Limb (tissue), 2 donors: ENCODE measurements at regions not wholly inside any gene's neighbourhood (a gene's known extent, or its start where the extent isn't known, plus 50 kb on each side); places are given as distances from the start of the nearest gene placed in this dataset.

Experiments
- DNase-seq, 2 donors: peaks; one replicate each; pipeline ENCODE4 v3.0.0-alpha.2; 2016; ENCODE audit errors: extremely low spot score in 2 of 2

DNA sequence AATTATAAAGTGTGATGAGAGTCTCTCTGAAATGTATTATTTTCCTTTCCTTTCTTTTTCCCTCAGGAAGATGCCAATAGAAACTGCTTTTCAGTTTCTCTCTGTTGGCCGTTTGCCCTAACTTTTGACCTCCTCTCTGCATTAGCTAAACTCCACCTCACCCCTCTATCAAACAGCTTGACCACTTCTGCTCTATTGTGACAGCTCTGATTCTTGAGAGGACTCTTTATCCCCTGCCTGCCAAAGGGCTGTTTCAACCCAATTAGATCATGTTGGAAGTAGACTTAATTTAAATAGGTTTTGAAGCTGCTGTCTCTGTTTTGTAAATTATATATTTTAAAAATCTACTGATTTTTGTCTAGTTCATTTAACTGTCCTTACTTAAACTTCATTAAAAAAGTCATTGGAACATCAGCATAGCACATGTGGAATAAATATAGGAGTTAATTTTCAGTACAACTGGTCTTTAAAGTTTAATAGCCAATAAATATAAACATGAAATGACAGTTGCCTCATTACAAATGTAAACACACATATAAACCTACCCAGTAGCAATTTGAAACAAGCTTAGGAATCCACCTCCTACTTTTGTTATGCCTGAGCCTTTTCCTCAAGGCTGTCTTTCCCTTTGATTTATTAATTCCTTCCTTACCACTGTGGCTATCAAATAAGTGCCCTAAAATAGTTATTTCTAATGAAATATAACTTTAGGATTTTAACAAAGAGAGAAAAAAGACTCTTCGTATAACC lies 152.0 kb downstream of the CHRM3 start:
- DNase-seq: no peak

DNA sequence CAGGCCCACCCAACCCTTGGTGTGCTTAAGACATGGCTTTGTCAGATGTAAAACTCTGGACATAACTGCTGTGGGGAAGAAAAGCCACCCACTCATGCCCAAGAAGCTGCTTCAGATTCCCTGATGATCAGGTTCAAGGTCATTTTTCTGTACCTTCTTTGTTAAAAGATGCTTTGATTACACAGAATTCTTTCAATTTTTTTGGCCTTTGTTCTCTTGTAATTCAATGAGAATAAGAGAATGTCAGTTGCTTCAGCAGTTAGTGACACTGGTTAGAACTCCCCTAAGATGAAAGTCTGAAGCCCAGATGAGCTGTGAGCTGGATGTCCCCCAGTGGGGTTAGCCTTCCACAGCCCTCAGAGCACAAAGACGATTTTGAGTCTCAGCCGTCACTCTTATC lies 152.7 kb downstream of the CHRM3 start:
- no peak for DNase-seq

DNA sequence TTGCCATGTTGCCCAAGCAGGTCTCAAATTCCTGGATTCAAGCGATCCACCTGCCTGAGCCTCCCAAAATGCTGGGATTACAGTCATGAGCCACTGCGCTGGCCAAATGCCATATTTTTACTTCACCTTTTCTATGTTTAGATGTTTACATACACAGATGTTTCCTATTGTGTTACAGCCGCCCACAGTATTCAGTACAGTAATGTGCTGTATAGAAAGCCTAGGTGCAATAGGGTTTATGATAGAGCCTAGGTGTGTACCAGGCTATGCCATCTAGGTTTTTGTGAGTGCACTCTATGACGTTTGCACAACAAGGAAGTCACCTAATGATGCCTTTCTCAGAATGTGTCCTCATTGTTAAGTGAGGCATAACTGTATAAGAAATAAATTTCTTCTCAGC lies 153.4 kb downstream of the CHRM3 start:
- DNase-seq: no peak

DNA sequence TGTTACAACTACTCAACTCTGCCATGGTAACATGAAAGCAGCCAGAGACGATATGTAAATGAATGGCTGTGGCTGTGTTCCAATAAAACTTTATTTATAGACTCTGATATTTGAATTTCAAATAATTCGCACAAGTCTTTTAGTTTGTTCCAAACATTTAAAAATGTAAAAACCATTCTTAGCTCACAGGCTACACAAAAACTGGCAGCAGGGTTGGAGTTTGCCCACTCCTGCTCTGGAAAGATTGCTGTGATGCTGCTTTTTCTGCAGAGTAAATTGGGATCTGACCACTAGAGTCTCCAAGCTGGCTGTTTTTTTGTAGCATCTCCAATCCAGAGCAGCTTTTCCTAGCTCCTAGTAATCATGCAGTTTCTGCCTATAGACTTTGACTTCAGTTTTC lies 157.5 kb downstream of the CHRM3 start:
- no peak for DNase-seq

DNA sequence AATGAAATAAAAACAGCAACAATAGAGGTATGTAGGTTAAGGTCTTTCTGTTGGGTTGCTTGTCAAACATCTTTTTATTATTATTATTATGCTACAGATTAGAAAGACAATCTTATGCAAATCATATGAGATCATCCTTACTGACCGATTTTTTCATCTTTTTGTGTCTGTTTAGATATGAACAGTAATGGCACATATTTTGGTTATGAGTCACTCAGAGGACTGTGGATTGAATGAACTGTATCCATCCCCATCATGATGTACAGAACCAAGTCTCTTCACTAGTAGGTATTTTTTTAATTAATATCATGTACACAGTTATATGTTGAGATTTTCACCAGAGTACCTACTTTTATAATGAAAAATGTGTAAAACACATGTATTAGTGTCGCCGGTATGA lies 159.1 kb downstream of the CHRM3 start:
- DNase-seq: no peak

DNA sequence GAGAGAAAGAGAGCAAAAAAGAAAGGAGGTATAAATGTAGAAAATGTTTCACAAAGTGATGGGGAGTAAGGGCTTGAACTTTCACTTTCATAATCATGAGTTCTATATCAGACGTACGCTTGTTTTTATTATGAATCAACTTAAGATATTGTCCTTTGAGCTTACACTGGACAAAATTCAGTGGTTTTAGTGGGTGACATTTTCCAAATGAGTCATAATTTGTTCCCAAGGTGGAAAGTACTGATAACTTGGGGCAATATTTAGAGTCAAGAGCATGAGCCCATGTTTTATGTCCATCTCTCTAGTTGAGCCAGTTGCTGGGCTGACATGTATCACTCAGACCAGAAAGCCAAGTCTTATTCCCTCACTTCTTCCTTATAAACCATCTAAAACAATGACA lies 161.6 kb downstream of the CHRM3 start:
- DNase-seq: no peak

DNA sequence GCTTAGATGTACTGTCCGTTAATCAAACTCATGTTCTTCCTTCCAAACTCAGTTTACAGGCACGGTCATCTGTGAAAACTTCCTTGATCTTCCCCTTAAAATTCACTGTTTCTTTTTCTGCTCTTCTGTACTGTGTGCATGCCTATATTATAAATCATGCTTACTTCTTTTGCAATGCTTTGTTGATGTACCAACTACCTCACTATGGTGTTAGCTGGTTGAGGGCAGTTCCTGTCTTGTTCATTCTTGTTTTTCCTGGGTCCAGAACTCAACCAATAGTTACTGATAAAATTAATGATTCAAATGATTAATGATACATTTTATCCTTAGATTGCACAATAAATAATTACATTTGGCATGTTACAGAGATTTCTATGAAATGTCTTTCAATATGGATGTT lies 163.8 kb downstream of the CHRM3 start:
- DNase-seq: no peak

DNA sequence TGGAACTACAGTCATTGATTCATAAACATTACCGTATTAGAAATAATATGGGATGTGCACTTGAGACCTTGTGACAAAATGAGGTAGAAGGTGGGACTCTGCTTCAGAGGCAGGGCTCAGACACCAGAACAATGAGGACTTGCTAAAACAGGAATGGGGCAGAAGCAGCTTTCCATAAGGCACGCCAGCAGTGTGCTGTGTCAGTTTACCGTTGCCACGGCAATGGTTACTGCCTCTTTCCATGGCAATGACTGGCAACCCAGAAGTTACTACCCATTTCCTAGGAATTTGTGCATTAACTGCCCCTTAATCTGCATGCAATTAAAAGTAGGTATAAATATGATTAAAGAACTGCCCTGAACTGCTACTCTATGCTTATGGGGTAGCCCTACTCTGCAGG lies 169.0 kb downstream of the CHRM3 start:
- DNase-seq: no peak

DNA sequence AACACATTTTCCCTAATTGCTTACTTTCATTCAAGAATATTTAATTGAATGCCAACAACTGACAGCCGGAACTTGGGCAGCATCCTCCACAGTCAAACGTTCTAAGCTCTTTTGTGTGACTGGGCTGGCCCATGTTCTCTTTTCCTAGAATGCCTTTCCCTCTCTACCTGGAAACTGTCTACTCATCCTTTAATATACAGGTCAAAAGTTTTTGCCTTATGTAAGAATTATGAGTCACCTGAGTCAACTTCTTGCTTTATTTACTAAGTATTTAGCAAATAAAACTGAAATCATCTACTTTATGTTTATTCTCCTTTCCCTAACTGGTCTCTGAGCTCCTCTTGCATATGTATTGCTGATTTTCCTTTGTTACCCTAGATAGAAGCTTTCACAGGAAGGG lies 172.2 kb downstream of the CHRM3 start:
- no peak for DNase-seq

DNA sequence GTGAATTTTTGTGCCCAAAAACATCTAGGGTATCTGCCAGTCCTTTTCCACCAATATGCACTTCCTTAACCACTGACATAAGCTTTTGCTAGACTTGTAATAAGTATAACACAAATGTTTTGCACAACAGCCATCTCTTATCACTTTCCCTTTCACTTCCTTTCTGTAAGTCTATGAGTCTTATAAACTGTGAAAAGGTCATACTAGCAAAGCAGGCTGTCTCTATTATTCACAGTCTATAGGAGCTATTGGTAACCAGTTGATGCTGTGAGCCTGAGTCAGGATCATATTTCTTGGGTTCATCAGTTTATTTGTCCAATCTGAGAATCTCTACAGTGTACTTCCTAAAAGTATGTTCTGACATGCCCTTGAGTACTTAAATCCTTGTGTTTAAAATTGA lies 172.6 kb downstream of the CHRM3 start:
- DNase-seq: no peak

DNA sequence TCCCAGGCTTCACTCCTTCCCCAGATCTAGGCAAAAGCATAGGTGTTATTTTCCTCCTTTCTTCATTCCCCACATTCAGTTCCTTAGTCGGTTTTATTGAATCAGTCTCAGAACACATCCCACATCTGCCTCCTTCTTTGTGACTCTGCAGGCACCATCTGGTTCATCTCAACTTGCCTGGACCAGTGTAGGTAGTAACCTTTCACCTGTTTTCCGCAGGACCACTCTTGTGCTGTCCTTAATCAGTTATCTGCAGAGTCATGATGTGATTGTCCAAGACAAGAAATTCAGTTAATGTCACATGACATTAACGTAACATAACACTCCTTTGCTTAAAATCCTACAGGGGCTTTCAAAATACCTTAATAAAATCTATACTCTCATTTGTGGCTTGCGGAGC lies 174.6 kb downstream of the CHRM3 start:
- no peak for DNase-seq

DNA sequence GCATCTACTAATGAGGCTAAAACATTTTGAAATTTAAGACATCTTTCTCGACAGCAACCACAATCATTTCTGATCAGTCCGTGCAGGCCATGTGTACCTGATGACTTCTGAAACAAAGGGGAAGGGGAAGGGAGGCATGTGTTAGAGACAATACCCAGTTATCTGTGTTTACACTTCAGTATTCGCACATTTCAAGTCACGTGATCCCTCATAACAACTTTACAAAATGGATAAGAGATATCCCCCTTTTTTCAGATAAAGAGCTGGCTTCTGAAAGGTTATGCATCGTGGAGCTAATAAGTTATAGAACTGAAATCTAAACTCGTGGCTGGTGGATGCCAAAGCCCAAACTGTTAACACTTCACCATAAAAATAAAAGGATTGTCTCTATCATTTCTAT lies 175.7 kb downstream of the CHRM3 start:
- no peak for DNase-seq

DNA sequence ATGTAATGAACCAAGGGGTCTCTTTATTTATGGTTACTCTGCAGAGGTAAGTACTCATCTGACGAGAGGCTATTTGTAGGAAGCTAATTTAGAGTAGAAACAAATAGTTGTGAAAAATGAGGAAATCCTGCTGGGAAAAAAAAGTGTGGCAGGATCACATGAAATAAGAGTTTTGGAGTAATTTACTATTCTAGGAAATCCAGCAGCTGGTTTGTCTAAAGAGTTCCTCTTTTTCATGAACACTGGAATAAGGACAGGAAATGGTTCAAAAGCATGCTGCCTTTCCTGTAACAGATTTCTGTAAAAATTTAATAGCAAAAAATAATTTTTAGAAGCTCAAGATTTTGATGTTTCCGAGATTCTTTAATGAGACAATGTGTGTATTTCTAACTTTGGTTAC lies 177.3 kb downstream of the CHRM3 start:
- DNase-seq: peak in 1 of 2 donors; percentile 19

DNA sequence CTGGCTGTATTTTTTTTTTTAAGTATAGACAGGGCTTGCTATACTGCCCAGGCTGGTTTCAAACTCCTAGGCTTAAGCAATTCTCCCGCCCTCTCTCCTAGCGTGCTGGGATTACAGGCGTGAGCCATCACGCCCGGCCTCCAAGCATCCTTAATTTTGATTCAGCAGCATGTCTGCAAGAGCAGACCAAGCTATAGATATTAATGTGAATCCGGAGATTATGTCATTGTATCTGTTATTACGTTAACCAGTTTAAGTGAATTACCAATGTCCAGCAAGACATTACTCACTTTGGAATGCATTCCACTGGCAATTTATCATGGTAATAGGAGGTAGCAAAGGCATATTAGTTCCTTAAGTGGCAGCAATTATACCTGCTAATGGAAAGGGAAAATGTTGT lies 179.7 kb downstream of the CHRM3 start:
- DNase-seq: no peak

DNA sequence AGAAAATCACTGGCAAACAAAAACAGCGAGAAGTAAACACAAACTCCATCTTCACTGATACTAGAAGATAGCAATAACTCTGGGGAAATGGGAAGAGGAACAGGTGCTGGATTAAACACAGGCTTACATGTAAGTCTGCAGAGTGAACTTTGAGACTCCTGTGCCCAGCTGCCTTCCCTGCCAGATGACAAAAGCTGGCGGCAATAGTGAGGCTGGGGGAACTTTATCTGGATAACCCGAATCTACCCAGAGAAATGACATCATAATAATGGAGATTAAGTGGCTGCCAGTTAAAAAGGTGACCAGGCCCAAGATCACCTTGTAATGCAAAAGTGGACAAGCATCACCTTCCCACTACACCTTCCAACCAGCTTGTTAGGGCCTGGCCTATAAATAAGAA lies 184.5 kb downstream of the CHRM3 start:
- peak in 1 of 2 donors; percentile 21 for DNase-seq

DNA sequence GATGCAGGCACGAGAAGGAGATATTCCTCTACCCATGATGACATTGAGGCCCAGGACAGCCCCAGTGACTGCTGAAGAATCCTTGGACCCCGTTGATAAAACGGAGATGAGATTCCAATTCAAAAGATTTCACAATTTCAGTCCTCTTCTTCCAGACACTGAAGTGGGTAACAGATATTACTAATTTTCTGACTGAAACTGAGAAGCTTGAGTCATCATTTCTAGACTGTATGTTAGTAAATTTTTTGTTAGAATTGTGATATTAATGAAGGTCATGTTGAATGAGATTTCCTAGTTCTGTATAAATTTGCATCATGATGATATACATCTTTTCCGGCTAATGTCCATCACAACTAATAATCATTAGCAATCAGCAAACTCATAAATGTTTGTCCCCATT lies 185.8 kb downstream of the CHRM3 start:
- DNase-seq: no peak

DNA sequence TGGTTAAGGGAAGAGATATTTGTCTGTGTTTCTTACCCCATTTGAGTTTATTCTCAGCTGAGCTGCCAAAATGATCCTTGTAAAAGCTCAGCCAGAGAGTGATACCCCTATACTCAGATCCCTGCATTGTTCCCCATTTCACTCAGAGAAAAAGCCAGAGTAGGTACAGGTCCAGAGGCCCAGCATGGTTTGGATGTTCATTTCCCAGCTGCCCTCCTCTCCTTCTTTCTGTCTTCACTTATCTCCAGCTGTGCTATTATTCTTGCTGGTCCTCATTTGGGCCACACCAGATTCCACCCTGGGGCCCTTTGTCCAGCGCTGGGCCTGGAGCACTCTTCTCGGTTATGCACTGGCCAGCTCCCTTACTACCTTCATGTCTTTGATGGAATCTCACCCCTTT lies 187.7 kb downstream of the CHRM3 start:
- DNase-seq: no peak

DNA sequence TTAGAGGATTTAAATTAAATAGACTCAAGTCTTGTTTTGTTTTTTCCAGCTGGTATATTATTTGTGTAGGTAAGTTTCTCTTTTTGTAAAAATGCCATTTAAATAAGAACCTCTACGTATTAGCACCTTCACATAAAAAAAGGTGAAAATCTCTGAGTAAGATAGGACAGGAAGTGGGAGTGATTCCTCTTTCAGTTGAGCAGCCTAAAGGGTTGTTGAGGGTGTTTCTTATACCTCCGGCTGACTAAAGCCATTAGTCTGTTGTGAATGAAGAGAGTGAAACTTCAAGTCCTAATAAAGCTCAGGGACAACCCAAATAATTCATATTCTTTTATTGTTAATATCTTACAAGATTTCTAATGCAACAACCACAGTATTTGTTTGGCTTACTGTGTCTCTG lies 188.7 kb downstream of the CHRM3 start:
- no peak for DNase-seq

DNA sequence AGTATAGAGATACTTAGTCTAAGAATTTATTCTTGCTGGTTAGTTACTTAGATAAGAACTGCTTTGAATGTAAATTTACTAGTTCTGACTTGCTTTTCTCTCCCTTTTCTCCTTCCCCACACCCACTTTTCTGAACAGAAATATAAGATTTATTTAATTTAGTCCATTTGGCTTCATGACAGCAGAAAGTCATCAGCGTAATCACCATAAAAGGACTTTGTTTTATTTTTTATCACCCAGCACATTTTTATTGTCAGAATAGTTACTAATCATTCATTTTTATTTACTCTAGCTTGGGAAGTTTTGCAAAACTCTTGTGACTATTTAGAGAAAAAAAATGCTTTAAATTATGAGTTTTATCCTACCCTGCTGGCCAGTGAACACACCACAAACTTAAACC lies 197.2 kb downstream of the CHRM3 start:
- DNase-seq: no peak

DNA sequence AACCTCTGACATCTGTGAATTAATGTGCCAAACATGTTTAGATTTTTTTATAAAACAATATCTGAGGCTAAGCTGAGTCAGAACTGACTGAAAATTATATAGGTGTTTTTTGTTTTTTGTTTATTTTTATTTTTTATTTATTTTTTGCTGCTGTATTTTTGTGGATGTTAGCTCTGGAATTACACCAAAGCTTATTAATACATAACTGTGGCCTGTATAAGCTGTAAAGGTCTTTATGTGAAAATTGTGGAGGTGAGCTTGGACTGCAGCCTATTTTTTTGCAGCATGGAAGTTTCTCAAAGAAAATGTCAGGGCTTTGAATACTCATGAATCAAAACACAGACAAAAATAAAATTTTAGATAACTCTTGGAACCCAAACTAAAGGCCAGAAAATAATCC lies 199.8 kb downstream of the CHRM3 start:
- DNase-seq: no peak

DNA sequence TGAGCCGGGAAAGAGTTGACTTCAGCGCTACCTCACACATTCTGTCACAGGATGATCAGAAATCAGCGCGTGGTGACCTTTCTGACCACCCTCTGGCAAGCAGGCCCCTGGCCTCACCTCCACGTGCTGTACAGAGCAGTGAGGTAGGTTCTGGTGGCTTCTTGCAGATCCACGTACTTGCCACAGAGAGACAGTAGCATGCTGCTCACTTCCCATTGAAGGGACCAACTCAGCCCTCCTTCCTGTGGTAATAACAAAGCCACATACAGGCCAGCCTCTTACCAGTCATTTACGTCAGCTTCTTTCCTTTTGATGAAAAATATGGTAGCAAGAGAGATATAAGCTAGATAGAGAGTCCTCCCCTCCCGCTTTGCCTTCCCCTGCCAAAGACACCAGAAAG lies 200.7 kb downstream of the CHRM3 start:
- DNase-seq: no peak

DNA sequence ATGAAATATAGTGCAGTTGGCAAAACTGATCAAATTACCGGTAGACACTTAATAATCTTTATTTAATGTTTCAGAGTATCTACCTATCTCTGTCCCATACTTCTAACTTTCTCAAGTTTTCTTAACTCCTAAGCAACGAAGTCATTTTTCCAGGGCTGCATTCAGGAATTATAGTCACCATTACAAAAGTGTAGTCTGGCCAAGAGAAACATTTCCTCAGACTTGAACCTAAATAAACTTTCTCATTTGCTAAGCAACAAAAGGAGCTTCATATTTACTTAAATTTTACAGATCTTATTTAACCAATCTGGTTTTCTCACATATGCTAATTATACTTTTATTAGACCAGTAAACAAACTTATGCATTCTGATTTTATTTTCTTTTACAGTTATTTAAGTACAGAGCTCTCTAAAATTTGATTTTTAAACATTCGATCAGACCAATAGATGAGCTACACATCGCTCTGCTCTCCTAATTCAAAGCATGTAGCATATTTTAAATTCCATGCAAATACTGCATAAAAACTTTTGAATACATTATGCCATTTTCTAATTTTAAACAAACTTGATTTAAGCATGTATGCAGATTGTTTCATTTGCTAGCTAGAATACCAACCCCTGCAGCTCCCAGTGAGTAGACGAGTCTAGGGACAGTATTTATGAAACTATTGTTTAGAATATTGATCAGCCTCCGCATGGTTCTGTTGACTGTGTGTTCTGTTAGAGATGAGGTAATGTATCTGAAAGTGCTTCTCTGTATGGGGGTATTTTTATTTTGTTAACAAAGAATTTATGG lies 201.4 kb downstream of the CHRM3 start:
- no peak for DNase-seq

DNA sequence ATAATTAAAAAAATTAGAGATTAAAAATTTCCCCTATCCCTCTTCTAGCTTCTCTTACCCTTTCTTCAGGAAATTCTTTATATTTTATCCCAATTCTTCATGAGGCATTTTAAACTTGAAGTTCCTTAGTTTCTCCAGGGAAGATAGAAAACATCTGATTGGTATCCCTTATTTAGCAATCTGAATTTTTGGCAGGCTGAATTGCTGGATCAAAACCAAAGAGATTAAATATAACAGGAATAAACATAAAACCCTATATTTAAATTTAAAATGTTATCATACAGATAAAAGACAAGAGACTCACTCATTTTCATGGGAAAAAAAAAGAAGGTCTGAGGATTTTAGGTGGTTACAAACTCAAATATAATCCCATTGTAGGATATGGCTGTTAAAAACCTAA lies 204.2 kb downstream of the CHRM3 start:
- no peak for DNase-seq
